NCI-H2107 treated with DMSO at 0.1 percent for 48 hours (cell line): ENCODE measurements at regions not wholly inside any gene's neighbourhood (a gene's known extent, or its start where the extent isn't known, plus 50 kb on each side); places are given as distances from the start of the nearest gene placed in this dataset.
A peak's percentile ranks its signal among the peaks of the same experiment; 100 is the strongest.

Experiments used
- DNase-seq: peaks from one replicate; lab custom pipeline; 2025; ENCODE audit not compliant: unreplicated experiment; lab: John Stamatoyannopoulos, UW

- no peak for DNase-seq
Measured at GRCh38 chr13:34217343-34218025, 399.5 kb downstream of the RFC3 start.

- DNase-seq, result no peak
Measured at GRCh38 chr13:34223984-34224383, 406.0 kb downstream of the RFC3 start.

GRCh38 chr13:34224877-34225276 lies 406.9 kb downstream of the RFC3 start:
- no peak for DNase-seq

GRCh38 chr13:34230271-34230670 lies 412.3 kb downstream of the RFC3 start:
- no peak for DNase-seq

- DNase-seq, result no peak
Measured at GRCh38 chr13:34241332-34241731, 423.4 kb downstream of the RFC3 start.

- DNase-seq, result no peak
Measured at GRCh38 chr13:34243403-34243802, 425.5 kb downstream of the RFC3 start.

GRCh38 chr13:34246511-34246910 lies 428.6 kb downstream of the RFC3 start:
- DNase-seq, result no peak

- DNase-seq, result peak; percentile 41
Measured at GRCh38 chr13:34247596-34247995, 429.6 kb downstream of the RFC3 start.

- no peak for DNase-seq
Measured at GRCh38 chr13:34249546-34250039, 431.6 kb downstream of the RFC3 start.

- DNase-seq, result no peak
Measured at GRCh38 chr13:34250151-34250670, 432.3 kb downstream of the RFC3 start.

GRCh38 chr13:34254366-34254765 lies 436.4 kb downstream of the RFC3 start:
- no peak for DNase-seq

- no peak for DNase-seq
Measured at GRCh38 chr13:34255711-34256110, 437.8 kb downstream of the RFC3 start.

GRCh38 chr13:34256236-34256635 lies 438.3 kb downstream of the RFC3 start:
- no peak for DNase-seq

- no peak for DNase-seq
Measured at GRCh38 chr13:34257966-34258365, 440.0 kb downstream of the RFC3 start.

GRCh38 chr13:34258646-34259386 lies 440.9 kb downstream of the RFC3 start:
- no peak for DNase-seq

- no peak for DNase-seq
Measured at GRCh38 chr13:34263681-34264080, 445.7 kb downstream of the RFC3 start.

- no peak for DNase-seq
Measured at GRCh38 chr13:34265046-34265679, 447.2 kb downstream of the RFC3 start.

GRCh38 chr13:34276764-34277163 lies 458.8 kb downstream of the RFC3 start:
- DNase-seq, result no peak

- DNase-seq, result no peak
Measured at GRCh38 chr13:34277936-34278335, 460.0 kb downstream of the RFC3 start.

- DNase-seq, result no peak
Measured at GRCh38 chr13:34278780-34279179, 460.8 kb downstream of the RFC3 start.

- no peak for DNase-seq
Measured at GRCh38 chr13:34290661-34291060, 472.7 kb downstream of the RFC3 start.
